ENCODE measurements at regions not wholly inside any gene's neighbourhood (a gene's known extent, or its start where the extent isn't known, plus 50 kb on each side); places are given as distances from the start of the nearest gene placed in this dataset.

GRCh38 chr3:177731644-177732268 lies 534.5 kb upstream of the TBL1XR1 start:
- DNase-seq (ENCODE audit: low read depth in 2 of 2) = no peak

- no peak for DNase-seq (ENCODE audit: low read depth in 2 of 2)
Measured at GRCh38 chr3:177733233-177733632, 536.0 kb upstream of the TBL1XR1 start.

- no peak for DNase-seq (ENCODE audit: low read depth in 2 of 2)
Measured at GRCh38 chr3:177733936-177734335, 536.7 kb upstream of the TBL1XR1 start.

GRCh38 chr3:177735431-177735830 lies 538.1 kb upstream of the TBL1XR1 start:
- DNase-seq (ENCODE audit: low read depth in 2 of 2) = no peak

- no peak for DNase-seq (ENCODE audit: low read depth in 2 of 2)
Measured at GRCh38 chr3:177739461-177739860, 542.2 kb upstream of the TBL1XR1 start.

GRCh38 chr3:177740254-177740653 lies 543.0 kb upstream of the TBL1XR1 start:
- DNase-seq (ENCODE audit: low read depth in 2 of 2) = no peak

- DNase-seq (ENCODE audit: low read depth in 2 of 2) = no peak
Measured at GRCh38 chr3:177742273-177742672, 545.0 kb upstream of the TBL1XR1 start.

- DNase-seq (ENCODE audit: low read depth in 2 of 2) = no peak
Measured at GRCh38 chr3:177743173-177743890, 546.0 kb upstream of the TBL1XR1 start.

GRCh38 chr3:177744873-177745606 lies 547.8 kb upstream of the TBL1XR1 start:
- DNase-seq (ENCODE audit: low read depth in 2 of 2) = peak in 1 of 2 donors; percentile 7

- DNase-seq (ENCODE audit: low read depth in 2 of 2) = no peak
Measured at GRCh38 chr3:177745607-177746005, 548.3 kb upstream of the TBL1XR1 start.

- no peak for DNase-seq (ENCODE audit: low read depth in 2 of 2)
Measured at GRCh38 chr3:177746337-177746933, 549.2 kb upstream of the TBL1XR1 start.

- DNase-seq (ENCODE audit: low read depth in 2 of 2) = no peak
Measured at GRCh38 chr3:177749836-177750235, 552.6 kb upstream of the TBL1XR1 start.

- no peak for DNase-seq (ENCODE audit: low read depth in 2 of 2)
Measured at GRCh38 chr3:177750436-177750835, 553.2 kb upstream of the TBL1XR1 start.

GRCh38 chr3:177751770-177752169 lies 554.5 kb upstream of the TBL1XR1 start:
- no peak for DNase-seq (ENCODE audit: low read depth in 2 of 2)

- DNase-seq (ENCODE audit: low read depth in 2 of 2) = no peak
Measured at GRCh38 chr3:177752831-177753230, 555.5 kb upstream of the TBL1XR1 start.

GRCh38 chr3:177753451-177754155 lies 556.3 kb upstream of the TBL1XR1 start:
- no peak for DNase-seq (ENCODE audit: low read depth in 2 of 2)

GRCh38 chr3:177754508-177754921 lies 557.2 kb upstream of the TBL1XR1 start:
- no peak for DNase-seq (ENCODE audit: low read depth in 2 of 2)

- no peak for DNase-seq (ENCODE audit: low read depth in 2 of 2)
Measured at GRCh38 chr3:177758126-177758525, 560.8 kb upstream of the TBL1XR1 start.

GRCh38 chr3:177760803-177761202 lies 563.5 kb upstream of the TBL1XR1 start:
- no peak for DNase-seq (ENCODE audit: low read depth in 2 of 2)

- peak in 1 of 2 donors; percentile 86 for DNase-seq (ENCODE audit: low read depth in 2 of 2)
Measured at GRCh38 chr3:177764377-177764912, 567.2 kb upstream of the TBL1XR1 start.

- no peak for DNase-seq (ENCODE audit: low read depth in 2 of 2)
Measured at GRCh38 chr3:177764933-177765332, 567.7 kb upstream of the TBL1XR1 start.

Data from lung microvascular endothelial cell (primary cell).